Left ventricle myocardium superior (tissue), 1 donor: ENCODE measurements at regions not wholly inside any gene's neighbourhood (a gene's known extent, or its start where the extent isn't known, plus 50 kb on each side); places are given as distances from the start of the nearest gene placed in this dataset.

Experiments used
- ATAC-seq: fragments of 200-7000 bp; cut with Tn5 transposase; one replicate; pipeline ENCODE4 v1.9.1; 2020; ENCODE audit warnings: mild to moderate bottlenecking, moderate library complexity
- DNase-seq: peaks from one replicate; pipeline ENCODE4 v3.0.0-alpha.2; 2020
- intact Hi-C: fragments of 100-400 bp; cut with micrococcal nuclease; formaldehyde crosslinking; loops from one replicate; pipeline ENCODE4 v1.11.0; 2022
- donor health status: DM: no; HTN: yes; CAD: no; lungs with severe emphysema.

DNA sequence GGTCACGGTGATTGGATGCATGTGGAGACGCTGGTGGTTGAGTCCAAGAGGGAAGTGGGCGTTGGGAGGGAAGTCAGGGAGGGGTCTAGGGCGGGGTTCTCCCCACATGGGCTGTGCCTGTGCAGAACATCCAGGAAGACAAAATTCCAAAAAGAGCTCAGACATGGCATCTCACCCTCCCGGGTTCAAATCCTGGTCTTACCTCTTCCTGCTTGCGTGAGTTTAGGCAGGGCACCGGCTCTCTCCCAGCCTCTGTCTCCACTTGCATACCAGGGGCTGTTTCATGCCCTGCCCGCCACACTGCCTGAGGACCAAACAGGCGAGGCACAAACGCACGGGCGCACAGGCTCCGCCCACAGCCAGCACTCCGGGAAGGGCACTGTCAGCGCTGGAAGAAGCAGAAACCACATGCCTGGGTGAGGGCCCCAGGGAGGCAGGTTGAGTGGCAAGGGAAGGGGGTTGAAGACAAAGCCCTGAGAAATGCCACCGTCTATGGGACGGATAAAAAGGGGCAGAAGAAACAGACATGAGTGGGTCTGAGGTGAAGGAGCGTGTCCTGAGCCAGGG, 123.6 kb upstream of the SOX1 start:
- DNase-seq: no peak
- ATAC-seq: no peak
- intact Hi-C loops: no loop called here

DNA sequence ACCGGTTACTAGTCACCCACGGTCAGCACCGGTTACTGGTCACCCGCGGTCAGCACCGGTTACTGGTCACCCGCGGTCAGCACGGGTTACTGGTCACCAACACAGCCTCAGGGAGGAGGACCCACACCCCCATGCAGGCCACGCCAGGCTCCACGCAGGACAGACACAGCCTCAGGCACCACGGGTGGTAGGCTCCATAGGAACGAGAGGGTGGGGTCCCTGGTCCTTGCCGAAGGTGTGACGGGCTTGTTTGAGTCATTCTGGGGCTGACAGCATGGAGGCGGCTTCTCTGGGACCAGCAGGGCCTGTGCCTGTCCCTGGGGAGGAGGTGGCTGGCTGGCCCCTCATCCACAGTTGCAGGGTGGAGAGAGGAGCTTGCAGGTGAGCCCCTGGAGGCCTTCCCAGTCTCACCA, 122.8 kb upstream of the SOX1 start:
- intact Hi-C loops: no loop called here
- DNase-seq: no peak

DNA sequence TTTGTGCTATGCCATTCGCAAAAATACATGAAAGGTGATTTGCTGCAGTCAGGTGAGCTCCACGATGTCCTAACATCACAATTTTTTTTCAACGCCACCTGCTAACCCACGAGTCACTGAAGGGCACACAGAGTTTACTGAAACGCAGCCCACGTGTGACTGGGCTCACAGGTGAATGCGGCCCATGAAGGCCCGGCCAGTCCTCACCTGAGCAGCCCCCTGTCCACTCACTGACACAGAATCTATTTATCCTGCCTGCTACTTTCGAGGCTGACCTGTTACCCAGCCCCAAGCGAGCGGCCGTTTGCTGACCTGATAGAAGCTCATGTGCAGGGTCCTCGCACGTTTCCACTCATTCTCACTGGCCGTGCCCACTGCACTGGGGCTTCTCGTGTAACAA, 121.9 kb upstream of the SOX1 start:
- DNase-seq: no peak
- ATAC-seq: no peak
- intact Hi-C loops: no loop called here

More for the DNA sequence above, 122.8 kb upstream of the SOX1 start:
- no peak for ATAC-seq

DNA sequence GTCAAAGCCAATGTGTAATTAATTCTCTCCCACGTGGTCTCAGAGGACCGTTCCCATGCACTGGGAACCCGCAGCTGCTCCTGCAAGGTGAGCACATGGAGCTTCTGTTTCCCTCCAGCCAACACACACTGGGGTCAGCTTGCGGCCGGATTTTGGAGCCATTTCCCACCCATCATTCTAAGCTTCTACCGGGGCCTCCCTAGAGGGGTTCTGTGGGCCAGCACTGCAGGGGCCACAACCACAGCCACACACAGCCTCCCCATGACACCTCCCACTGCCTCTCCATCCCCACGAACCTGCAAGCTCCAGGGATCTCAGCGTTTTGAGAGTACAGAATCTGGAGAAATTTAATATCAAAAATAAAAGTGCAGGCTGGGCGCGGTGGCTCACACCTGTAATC, 120.7 kb upstream of the SOX1 start:
- intact Hi-C loops: no loop called here
- DNase-seq (no peak), ATAC-seq (no peak)

DNA sequence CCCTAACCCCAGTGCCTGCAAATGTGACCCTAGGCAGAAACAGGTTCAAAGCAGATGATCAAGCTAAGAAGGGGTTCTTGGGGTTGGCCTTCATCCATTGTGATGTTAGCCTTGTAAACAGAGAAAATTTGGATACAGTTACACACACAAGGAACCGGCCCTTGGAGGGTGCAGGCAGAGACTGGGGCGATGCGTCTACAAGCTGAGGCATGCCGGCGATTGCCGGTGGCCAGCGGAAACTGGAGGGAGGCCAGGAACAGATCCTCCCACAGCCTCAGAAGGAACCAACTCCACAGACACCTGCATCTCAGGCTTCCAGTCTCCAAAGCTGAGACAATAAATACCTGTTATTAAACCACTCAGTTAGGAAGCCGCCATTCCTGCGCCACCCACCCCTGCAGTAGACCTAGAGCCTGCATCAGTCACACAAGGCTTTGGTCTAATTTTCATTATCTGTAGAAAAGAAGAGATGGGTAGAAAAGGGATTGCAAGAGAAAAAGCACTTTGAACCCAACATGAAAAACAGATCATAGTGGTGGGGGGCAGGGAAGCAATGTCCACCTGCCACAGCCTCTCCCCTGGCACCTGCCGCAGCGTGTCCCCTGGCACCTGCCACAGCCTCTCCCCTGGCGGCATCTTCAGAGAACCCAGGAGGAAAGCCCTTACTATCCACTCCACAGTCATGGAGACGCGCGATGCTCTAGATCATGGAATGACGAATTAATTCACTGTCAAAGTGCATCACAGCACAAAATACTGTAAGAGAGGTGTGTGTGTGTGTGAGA, 119.7 kb upstream of the SOX1 start:
- DNase-seq (no peak), ATAC-seq (no peak)
- intact Hi-C loops: no loop called here

DNA sequence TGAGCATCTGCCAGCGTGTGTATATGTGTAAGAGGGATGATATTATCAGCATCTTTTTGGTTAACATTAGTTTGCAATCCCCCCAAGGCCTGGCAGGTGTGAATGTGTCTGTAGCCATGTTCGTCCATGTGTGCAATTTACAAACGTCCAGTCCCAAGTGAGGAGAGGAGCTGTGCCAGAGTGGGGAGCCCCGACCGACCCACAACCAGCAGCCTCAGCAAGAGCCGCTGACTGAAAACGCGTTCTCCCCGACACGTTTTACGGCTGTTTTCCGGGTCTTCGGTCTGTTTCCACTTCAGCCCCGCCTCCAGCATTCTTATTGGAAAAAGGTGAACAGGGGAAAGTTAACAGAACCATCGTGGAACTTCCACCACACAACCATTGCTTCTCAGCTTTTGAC, 119.1 kb upstream of the SOX1 start:
- ATAC-seq (no peak), DNase-seq (no peak)
- intact Hi-C loops: no loop called here

DNA sequence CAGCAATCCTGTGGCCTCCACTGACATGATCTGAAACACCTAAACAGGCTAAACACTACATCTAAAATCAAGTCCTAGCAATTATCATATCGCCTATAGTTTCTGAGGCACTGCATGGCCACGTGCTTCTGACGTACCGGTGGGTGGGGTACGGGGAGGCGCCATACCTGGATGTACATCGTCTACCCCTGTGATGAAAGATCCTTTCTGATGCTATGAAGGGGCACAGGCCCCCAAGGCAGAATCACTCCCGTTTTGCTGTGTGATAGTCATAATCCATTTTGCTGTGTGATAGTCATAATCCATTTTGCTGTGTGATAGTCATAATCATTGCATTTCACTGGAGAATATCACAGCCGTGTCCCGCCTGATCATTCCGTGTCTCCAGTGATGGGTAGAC, 118.7 kb upstream of the SOX1 start:
- DNase-seq: no peak
- ATAC-seq: no peak
- intact Hi-C loops: no loop called here

DNA sequence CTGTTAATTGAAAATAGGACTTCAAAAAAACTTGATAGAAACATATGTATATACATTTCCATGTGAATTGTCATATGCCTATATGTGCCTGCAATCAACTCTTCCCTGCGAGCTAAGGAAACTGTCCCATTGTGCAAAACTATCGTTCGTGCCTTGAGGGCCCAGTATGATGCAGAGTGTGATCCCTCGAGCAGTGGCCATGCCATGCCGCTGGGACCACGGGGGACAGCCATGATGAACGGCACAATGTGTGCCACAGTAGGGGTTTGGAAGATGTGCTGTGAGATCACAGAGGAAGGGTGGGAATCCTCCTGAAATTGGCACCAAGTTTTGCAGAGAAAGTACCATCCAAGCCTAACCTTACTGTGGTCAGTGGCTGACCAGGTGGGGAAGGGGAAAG, 118.1 kb upstream of the SOX1 start:
- DNase-seq (no peak), ATAC-seq (no peak)
- intact Hi-C loops: no loop called here

DNA sequence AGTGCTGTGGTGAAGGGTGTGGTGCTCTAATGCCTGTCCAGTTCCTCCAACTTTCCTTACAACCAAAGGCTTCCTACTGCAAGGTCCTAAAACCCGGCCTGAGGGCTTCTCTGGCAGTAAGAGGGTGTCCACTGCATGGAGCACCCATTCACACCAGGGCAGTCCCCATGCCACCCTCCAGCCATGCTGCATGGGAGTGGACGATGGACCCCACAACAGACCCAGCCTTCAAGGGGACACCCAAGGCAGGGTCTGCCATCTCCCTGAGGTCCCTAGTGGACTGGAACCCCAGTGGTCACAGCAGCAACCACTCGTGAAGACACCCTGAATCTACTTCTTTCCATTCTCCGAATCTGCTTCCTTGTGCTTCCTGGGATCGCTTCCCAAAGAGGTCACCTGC, 117.6 kb upstream of the SOX1 start:
- intact Hi-C loops: no loop called here
- DNase-seq: no peak
- ATAC-seq: no peak

DNA sequence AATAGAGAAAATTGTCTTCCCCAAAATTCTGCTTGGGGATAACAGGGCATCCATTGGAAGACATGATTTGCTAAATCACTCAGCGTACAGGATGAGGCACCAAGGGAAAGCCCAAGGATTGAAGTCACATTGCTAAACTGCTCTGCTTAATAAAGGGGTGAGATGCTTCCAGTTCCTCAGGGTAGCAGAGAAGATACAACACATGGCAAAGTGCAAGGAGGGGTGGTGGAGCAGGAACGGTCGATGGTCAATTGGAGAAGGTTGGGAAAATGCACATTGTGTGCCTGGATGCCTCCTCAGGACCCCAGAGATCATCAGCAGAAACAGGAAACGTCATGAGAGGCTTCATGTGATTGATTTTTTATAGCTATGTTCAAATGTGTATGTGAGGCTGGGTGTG, 116.3 kb upstream of the SOX1 start:
- no peak for DNase-seq
- intact Hi-C loops: no loop called here

DNA sequence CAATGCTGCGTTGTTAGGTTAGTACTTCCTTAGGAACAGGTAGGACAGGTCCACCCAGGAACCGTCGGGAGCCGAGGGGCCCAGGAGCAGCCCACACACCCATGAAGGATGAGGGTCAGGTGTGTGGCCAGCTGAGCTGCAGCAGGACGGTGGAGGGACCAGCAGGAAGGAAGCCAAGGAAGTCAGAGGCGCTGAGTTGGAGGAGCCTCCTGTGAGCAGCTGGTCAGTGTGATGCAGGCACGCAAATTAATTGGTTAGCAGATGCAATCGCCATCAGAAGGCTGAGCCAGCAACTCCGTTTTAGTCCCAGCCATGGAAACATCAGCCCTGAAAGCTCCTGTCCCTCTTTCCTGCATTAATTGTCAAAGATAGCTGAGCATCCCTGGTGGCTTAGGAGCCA, 114.9 kb upstream of the SOX1 start:
- ATAC-seq (no peak), DNase-seq (no peak)
- intact Hi-C loops: no loop called here

More for the DNA sequence above, 116.3 kb upstream of the SOX1 start:
- no peak for ATAC-seq

DNA sequence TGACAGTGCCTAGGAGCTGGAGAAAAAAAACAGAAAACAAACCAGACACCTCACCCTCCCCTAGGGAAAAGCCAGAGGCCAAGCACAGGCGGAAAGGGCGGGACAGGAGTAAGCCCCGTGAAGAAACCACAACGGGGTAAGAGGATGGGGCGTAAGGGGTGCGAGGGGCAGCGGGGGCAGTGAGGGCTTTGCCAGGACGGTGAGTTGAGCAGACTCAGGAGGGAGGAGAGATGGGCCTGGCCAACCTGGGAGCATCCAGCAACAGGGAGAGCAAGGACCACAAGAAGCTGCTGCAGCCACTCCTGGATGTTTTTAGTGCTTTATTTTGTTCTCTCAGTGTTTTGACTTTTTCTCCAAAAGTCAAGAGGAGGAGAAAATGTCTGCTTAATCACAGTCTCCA, 114.1 kb upstream of the SOX1 start:
- no peak for ATAC-seq
- no peak for DNase-seq
- intact Hi-C loops: no loop called here

DNA sequence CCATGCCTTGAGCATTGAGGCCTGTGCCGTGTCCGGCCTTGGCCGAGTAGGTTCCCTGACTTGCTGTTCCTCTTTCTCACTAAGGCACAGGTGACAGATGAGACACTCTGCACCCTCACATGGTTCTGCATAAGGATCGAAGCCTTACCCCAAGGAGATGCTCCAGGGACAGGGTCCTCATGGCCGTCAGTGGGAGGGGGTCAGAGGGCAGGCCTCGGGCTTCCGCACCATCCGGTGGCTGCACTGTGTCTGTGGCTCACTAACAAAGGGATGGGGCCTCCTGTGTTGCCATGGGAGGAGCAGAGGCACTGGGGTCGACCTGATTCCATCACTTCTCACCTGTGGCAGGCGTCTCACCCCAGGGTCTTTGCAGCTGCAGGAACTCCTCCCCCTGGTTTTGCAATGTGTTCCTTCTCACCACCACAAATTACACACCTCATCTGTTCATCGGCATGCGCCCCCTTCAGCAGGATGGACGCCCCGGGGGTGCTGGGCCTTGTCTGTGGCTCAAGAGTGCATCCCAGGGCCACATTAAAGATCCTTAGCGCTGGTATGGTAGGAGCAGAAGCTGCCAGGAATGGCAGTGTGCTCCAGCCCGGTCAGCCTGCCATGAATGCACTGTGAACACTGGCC, 113.3 kb upstream of the SOX1 start:
- intact Hi-C loops: no loop called here

DNA sequence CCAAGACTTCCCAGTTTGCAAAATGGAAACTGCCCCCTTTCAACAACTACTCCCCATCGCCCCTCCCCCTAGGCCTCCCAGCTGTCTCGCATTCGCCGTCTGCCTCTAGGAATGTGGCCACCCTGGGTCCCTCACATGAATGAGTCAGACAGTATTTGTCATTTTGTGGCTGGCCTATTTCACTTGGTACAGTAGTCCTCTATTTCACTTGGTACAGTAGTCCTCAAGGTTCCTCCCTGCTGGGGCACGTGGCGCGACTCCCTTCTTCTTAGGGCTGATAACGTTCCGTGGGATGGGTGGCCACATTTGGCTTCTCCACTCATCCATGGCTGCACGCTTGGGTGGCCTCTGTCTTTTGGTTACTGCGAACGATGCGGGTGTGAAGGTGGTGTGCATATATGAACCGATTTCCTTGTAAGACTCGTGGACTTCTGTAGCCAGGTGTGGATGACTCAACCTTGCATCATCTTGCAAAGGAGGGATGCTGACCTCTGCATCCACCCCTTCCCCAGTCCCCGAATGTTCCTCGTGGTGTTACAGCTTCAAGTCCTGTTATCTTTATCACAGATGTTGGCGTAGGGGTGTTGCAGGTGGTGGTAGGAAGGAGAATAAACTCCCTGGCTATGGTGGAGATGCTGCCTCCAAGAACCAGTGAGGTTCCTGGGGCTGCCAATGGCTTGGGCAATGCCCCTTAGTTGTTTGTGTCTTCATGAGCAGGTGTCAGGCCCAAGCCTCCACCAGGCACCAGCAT, 112.1 kb upstream of the SOX1 start:
- no peak for DNase-seq
- no peak for ATAC-seq
- intact Hi-C loops: no loop called here

More for the DNA sequence above, 113.3 kb upstream of the SOX1 start:
- no peak for DNase-seq
- ATAC-seq: no peak

DNA sequence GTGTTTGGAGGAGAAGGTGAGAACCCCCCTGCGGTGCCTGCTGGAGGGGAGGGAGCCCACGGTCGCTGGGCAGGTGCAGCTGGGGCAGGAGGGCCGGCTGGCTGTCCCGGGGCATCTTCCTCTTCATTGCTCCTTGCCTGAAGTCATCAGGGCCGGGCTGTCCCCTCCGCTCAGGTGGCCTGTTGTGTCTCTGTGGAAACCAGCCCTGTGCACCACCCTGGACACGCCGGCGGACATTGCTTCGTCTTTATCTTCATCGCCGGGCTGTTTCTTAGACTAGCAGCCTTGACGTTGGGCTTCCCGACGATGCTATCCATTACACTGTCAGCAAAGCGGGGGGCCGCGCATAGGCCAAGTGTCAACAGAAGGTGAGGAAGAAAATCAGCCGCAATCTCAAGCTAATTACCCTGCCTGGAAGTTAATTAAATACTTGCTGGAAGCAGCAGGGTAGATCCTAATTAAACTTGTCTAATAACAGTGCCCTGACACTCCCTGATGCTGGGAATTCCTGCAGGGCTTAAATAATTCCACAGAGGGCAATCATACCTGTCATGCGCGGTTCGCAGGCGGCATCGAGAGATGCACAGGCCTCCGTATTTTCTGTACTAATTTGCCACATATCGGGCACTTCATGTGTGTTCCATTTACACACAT, 111.4 kb upstream of the SOX1 start:
- no peak for ATAC-seq
- intact Hi-C loops: no loop called here
- no peak for DNase-seq

DNA sequence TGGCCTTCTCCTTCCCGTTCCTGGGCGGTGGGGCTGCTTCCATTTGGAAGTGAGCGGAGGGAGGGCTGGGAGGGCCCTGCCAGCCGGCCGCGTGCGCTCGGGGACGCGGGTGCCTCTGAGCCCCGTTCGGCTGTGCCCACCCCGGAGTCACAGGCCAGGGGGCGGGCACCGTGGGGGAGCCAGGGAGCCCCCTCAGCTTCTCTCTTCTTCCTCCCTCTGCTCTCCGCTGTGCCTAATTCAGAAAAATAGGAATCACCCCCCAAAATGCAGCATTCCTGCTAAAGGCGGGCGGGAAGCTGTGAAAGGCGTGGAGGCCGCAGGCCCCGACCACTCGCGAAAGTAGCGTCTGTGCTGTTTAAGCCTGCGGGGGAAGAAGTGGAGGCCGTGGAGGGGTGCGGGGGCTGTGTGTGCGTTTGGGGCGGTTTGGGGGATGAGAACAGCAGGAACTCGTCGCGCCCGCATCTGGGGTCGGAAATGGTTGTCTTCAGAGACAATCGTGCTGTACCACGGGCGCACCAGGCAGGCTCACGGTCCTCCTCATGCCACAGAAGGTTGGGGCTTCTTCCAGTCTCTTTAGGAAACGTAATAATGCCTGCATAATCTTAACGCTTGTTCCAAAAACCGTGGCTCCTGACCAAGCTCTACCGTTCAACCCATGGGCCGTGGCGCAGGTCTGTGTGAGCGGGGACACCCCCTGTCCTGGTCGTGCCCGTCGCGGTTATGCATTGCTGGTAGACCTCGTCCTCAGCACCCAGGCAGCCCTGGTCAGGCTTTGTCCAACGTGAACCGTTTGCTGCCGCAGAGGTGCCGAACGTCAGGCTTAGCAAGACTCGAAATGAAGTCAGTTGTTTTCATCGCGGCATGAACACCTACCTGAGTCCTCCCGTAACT, 110.4 kb upstream of the SOX1 start:
- no peak for ATAC-seq
- intact Hi-C loops: no loop called here
- no peak for DNase-seq

DNA sequence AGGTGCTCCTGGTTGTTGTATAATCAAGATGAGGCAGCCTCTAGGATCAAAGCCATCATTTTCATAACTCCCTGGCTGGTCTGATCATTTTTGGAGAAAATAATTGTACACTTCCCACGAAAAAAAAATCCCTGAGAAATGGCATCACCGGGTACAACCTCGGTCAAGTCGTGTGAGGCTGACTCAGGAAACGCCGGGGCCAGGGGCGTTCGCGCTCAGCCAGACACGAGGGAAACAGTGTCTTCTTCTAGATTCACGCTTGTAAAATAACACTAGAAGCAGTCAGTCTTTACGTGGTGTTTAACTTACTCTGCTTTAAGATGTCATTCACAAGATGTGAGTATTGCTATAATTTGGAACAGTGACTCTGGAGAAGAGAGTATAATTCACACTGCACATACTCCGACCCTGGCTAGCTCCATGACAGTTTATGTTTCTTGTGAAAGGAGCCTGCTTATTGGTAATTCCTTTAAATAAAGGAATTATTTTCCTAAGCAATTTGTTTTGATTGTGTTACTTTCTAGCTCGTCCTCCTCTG, 109.0 kb upstream of the SOX1 start:
- DNase-seq (no peak), ATAC-seq (no peak)
- intact Hi-C loops: no loop called here

DNA sequence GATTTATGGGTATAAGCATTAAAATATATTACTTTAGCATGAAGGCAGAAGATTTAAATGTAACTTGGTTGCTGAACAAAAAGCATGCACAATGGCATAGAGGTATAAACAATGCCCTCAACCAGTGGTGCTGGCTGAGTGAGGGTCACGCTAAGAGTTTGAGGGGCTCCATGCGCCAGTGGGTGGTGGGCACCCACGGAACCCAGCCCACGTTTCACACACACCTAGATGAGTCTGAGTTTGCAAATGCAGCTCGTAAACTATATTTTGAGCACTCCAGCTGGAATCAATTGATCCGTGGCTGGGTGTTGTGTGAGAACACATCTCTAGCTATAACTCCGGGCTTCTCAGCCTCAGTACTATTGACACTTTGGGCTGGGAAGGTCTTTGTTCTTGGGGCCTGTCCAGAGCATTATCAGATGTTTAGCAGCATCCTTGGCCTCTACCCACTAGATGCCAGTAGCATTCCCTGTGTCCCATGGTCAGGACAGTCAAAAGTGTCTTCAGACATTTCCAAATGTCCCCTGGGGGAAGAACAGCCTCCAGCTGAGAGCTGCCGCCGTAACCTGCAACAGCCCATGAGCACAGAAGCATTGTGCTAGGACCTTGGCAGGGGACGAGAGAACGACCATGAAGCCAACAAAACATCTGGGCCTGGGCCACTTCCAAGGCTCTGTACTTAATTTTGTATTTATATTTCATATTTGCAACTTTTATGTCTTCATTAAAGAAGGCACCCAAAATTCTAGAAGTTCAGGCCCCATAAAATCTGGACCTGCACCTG, 108.1 kb upstream of the SOX1 start:
- ATAC-seq (no peak), DNase-seq (no peak)
- intact Hi-C loops: no loop called here
